Neural crest cell (in vitro differentiated cells): ENCODE measurements at regions not wholly inside any gene's neighbourhood (a gene's known extent, or its start where the extent isn't known, plus 50 kb on each side); places are given as distances from the start of the nearest gene placed in this dataset.

Experiments
- DNase-seq: peaks from one replicate; pipeline ENCODE4 v3.0.0; 2021; ENCODE audit warnings: low read depth, mixed read lengths, low spot score
- H3K27ac Mint-ChIP-seq: one replicate; pipeline ENCODE4 v1.8.0; 2021; ENCODE audit warnings: mild to moderate bottlenecking, mixed read lengths; ENCODE audit not compliant: unreplicated experiment
- H3K27me3 Mint-ChIP-seq: 2 replicates; pipeline ENCODE4 v1.8.0; 2021; ENCODE audit warnings: low read depth, mild to moderate bottlenecking, mixed read lengths
- H3K36me3 Mint-ChIP-seq: 2 replicates; pipeline ENCODE4 v1.8.0; 2021; ENCODE audit warnings: low read depth, mild to moderate bottlenecking, mixed read lengths
- H3K4me1 Mint-ChIP-seq: 2 replicates; pipeline ENCODE4 v1.8.0; 2021; ENCODE audit warnings: mixed read lengths
- H3K4me3 Mint-ChIP-seq: one replicate; pipeline ENCODE4 v1.8.0; 2021; ENCODE audit warnings: mild to moderate bottlenecking, mixed read lengths
- H3K9me3 Mint-ChIP-seq: 2 replicates; pipeline ENCODE4 v1.8.0; 2021; ENCODE audit warnings: mixed read lengths
- TF ChIP-seq, protein P1 (sequence below): fragments of 200-600 bp; sonication (generic); conservative IDR thresholded peaks from 2 replicates; pipeline ENCODE4 v1.5.0; 2021; ENCODE audit warnings: antibody characterized with exemption, mild to moderate bottlenecking

DNA sequence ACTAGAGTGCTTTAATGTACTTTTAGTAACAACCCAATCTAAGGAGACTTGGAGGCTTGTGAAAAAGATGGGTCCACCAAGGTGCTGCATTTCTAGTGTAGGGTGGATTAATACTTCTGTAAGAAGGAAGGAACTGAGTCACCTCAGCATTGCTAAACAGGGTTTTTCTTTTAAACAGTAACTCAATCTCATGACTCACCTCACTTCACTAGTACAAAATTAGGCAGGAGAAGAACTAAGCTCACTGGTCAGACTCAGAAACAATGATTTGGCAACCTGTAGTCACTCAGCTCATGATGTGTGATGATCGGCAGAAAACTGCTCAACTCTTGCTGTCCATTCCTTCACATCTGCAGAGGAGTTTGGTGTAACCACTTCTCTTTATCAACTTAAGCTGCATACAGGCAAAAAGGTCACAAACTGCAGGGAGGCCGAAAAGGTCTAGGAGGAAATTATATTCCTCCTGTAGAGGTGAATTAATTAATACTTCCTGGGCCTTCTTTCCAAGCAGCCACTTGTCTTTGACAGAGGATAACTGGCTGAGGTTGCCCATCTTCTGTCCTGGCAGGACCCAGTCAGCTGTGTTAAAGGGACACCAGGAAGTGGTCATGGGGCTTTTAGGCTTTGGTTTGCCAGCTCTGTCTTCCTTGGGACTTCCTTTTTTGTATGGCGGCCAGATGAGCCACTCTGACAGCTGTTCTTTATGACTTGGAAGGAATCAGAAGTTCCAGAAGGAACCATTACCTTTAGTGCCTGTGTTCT, 466.9 kb downstream of the FUT8 start:
- no peak overlapping the region for H3K4me3 Mint-ChIP-seq
- no peak for DNase-seq
- H3K36me3 Mint-ChIP-seq = peaks cover 6% of the 10 kb centered on the region
- no peaks in the 10 kb centered on the region for H3K4me1 Mint-ChIP-seq
- H3K9me3 Mint-ChIP-seq = peaks cover 9% of the 10 kb centered on the region
- no peak overlapping the region for H3K27ac Mint-ChIP-seq
- no peaks in the 10 kb centered on the region for H3K27me3 Mint-ChIP-seq
- TF ChIP-seq, protein P1, sequence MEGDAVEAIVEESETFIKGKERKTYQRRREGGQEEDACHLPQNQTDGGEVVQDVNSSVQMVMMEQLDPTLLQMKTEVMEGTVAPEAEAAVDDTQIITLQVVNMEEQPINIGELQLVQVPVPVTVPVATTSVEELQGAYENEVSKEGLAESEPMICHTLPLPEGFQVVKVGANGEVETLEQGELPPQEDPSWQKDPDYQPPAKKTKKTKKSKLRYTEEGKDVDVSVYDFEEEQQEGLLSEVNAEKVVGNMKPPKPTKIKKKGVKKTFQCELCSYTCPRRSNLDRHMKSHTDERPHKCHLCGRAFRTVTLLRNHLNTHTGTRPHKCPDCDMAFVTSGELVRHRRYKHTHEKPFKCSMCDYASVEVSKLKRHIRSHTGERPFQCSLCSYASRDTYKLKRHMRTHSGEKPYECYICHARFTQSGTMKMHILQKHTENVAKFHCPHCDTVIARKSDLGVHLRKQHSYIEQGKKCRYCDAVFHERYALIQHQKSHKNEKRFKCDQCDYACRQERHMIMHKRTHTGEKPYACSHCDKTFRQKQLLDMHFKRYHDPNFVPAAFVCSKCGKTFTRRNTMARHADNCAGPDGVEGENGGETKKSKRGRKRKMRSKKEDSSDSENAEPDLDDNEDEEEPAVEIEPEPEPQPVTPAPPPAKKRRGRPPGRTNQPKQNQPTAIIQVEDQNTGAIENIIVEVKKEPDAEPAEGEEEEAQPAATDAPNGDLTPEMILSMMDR = no peak

DNA sequence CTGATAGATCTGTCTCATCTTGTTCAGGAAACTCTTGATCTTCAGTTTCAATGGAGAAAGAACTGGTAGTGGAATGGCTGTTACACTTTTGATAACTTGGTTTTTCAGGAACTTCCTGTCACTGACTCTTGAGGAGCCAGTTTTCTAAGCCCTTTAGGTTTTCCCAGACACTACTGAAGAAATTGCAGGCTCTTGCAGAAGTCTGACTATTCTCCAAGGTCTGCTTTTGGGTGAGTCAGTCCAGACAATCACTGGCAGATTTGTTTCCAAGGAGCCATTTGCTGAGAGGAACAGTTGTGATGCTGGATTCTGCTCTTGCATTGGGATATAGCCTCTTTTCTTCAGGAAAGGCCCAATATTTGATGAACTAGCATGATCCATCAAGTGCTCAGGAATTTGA, 468.0 kb downstream of the FUT8 start:
- H3K4me1 Mint-ChIP-seq = no peaks in the 10 kb centered on the region
- no peak for DNase-seq
- no peak overlapping the region for H3K27ac Mint-ChIP-seq
- peaks cover 9% of the 10 kb centered on the region for H3K9me3 Mint-ChIP-seq
- H3K4me3 Mint-ChIP-seq = no peak overlapping the region
- TF ChIP-seq, protein P1 = no peak
- H3K36me3 Mint-ChIP-seq = peaks cover 6% of the 10 kb centered on the region
- H3K27me3 Mint-ChIP-seq = no peaks in the 10 kb centered on the region

DNA sequence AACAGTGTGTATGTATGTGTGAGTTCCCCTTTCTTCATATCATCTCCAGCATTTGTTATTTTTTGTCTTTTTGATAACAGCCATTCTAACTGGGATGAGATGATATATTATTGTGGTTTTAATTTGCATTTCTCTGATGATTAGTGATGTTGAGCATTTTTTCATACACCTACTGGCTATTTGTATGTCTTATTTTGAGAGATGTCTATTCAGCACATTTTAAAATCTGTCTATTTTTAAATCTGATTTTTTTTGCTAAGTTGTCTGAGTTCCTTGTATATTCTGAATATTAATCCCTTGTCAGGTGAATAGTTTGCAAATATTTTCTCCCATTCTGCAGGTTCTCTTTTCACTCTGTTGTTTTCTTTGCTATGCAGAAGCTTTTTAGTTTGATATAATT, 469.1 kb downstream of the FUT8 start:
- no peak for DNase-seq
- Mint-ChIP-seq H3K27me3 (no peaks in the 10 kb centered on the region), H3K4me3 (no peak overlapping the region), H3K27ac (no peak overlapping the region), H3K36me3 (peaks cover 6% of the 10 kb centered on the region), H3K9me3 (peaks cover 9% of the 10 kb centered on the region), H3K4me1 (no peaks in the 10 kb centered on the region)
- TF ChIP-seq, protein P1 = no peak

DNA sequence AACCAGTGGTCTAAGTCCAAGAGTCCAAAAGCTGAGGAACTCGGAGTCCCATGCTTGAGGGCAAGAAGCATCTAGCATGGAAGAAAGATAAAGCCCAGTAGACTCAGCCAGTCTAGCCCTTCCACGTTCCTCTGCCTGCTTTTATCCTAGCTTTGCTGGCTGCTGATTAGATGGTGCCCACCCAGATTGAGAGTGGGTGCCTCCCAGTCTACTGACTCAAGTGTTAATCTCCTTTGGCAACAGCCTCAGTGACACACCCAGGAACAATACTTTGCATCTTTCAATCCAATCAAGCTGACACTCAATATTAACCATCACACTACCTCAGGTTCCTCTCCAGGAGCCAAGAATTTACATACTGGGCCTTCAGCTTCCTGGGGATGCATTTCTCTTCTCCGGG, 476.1 kb downstream of the FUT8 start:
- H3K4me1 Mint-ChIP-seq = no peaks in the 10 kb centered on the region
- TF ChIP-seq, protein P1 = no peak
- peaks cover 5% of the 10 kb centered on the region for H3K9me3 Mint-ChIP-seq
- H3K36me3 Mint-ChIP-seq = peaks cover 4% of the 10 kb centered on the region
- H3K27ac Mint-ChIP-seq = no peak overlapping the region
- H3K4me3 Mint-ChIP-seq = no peak overlapping the region
- DNase-seq = no peak
- H3K27me3 Mint-ChIP-seq = no peaks in the 10 kb centered on the region

DNA sequence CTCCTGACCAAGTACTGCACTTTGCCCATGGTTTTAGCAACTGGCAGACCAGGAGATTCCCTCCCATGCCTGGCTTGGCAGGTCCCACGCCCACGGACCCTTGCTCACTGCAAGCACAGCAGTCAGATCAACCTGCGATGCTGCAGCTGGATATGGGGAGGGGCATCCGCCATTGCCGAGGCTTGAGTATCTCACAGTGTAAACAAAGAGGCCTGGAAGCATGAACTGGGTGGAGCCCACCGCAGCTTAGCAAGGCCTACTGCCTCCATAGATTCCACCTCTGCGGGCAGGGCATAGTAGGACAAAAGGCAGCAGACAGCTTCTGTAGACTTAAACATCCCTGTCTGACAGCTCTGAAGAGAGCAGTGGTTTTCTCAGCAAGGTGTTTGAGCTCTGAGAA, 479.8 kb downstream of the FUT8 start:
- Mint-ChIP-seq H3K36me3 (peaks cover 6% of the 10 kb centered on the region), H3K9me3 (peaks cover 13% of the 10 kb centered on the region), H3K4me1 (no peaks in the 10 kb centered on the region), H3K4me3 (no peak overlapping the region), H3K27me3 (peaks cover 3% of the 10 kb centered on the region), H3K27ac (no peak overlapping the region)
- TF ChIP-seq, protein P1 = no peak
- no peak for DNase-seq
